ENCODE measurements at regions not wholly inside any gene's neighbourhood (a gene's known extent, or its start where the extent isn't known, plus 50 kb on each side); places are given as distances from the start of the nearest gene placed in this dataset.
"Not testable (repeated sequence)": the region's sequence is repeated elsewhere in the genome, so short reads cannot be mapped to it uniquely, and the experiment has no call there.

GRCh38 chr2:66177128-66177796 lies 257.7 kb upstream of the MEIS1 start:
- in situ Hi-C loops (cut with HindIII; ENCODE audit: low sequenced_read_pairs): not testable (repeated sequence)

GRCh38 chr2:66174491-66174890 lies 260.4 kb upstream of the MEIS1 start:
- in situ Hi-C loops (cut with HindIII; ENCODE audit: low sequenced_read_pairs): no loop called here

- in situ Hi-C loops (cut with HindIII; ENCODE audit: low sequenced_read_pairs): no loop called here
Measured at GRCh38 chr2:66173645-66174044, 261.3 kb upstream of the MEIS1 start.

GRCh38 chr2:66171530-66171929 lies 263.4 kb upstream of the MEIS1 start:
- in situ Hi-C loops (cut with HindIII; ENCODE audit: low sequenced_read_pairs): no loop called here

- in situ Hi-C loops (cut with HindIII; ENCODE audit: low sequenced_read_pairs): no loop called here
Measured at GRCh38 chr2:66170744-66171330, 264.1 kb upstream of the MEIS1 start.

GRCh38 chr2:66169076-66169475 lies 265.8 kb upstream of the MEIS1 start:
- in situ Hi-C loops (cut with HindIII; ENCODE audit: low sequenced_read_pairs): no loop called here

GRCh38 chr2:66164470-66164869 lies 270.5 kb upstream of the MEIS1 start:
- in situ Hi-C loops (cut with HindIII; ENCODE audit: low sequenced_read_pairs): no loop called here

GRCh38 chr2:66156171-66156570 lies 278.8 kb upstream of the MEIS1 start:
- in situ Hi-C loops (cut with HindIII; ENCODE audit: low sequenced_read_pairs): no loop called here

- in situ Hi-C loops (cut with HindIII; ENCODE audit: low sequenced_read_pairs): no loop called here
Measured at GRCh38 chr2:66153941-66154340, 281.0 kb upstream of the MEIS1 start.

- in situ Hi-C loops (cut with HindIII; ENCODE audit: low sequenced_read_pairs): no loop called here
Measured at GRCh38 chr2:66145490-66145889, 289.4 kb upstream of the MEIS1 start.

- in situ Hi-C loops (cut with HindIII; ENCODE audit: low sequenced_read_pairs): not testable (repeated sequence)
Measured at GRCh38 chr2:66144324-66144723, 290.6 kb upstream of the MEIS1 start.

GRCh38 chr2:66137606-66138130 lies 297.3 kb upstream of the MEIS1 start:
- in situ Hi-C loops (cut with HindIII; ENCODE audit: low sequenced_read_pairs): no loop called here

- in situ Hi-C loops (cut with HindIII; ENCODE audit: low sequenced_read_pairs): no loop called here
Measured at GRCh38 chr2:66134138-66134701, 300.7 kb upstream of the MEIS1 start.

- in situ Hi-C loops (cut with HindIII; ENCODE audit: low sequenced_read_pairs): no loop called here
Measured at GRCh38 chr2:66127656-66128055, 307.3 kb upstream of the MEIS1 start.

GRCh38 chr2:66127061-66127460 lies 307.9 kb upstream of the MEIS1 start:
- in situ Hi-C loops (cut with HindIII; ENCODE audit: low sequenced_read_pairs): no loop called here

- in situ Hi-C loops (cut with HindIII; ENCODE audit: low sequenced_read_pairs): no loop called here
Measured at GRCh38 chr2:66125951-66126350, 309.0 kb upstream of the MEIS1 start.

GRCh38 chr2:66122516-66122915 lies 312.4 kb upstream of the MEIS1 start:
- in situ Hi-C loops (cut with HindIII; ENCODE audit: low sequenced_read_pairs): no loop called here

GRCh38 chr2:66121946-66122345 lies 313.0 kb upstream of the MEIS1 start:
- in situ Hi-C loops (cut with HindIII; ENCODE audit: low sequenced_read_pairs): no loop called here

GRCh38 chr2:66113988-66114625 lies 320.8 kb upstream of the MEIS1 start:
- in situ Hi-C loops (cut with HindIII; ENCODE audit: low sequenced_read_pairs): no loop called here

GRCh38 chr2:66111706-66112105 lies 323.2 kb upstream of the MEIS1 start:
- in situ Hi-C loops (cut with HindIII; ENCODE audit: low sequenced_read_pairs): no loop called here

GRCh38 chr2:66110608-66111007 lies 324.3 kb upstream of the MEIS1 start:
- in situ Hi-C loops (cut with HindIII; ENCODE audit: low sequenced_read_pairs): no loop called here

- in situ Hi-C loops (cut with HindIII; ENCODE audit: low sequenced_read_pairs): no loop called here
Measured at GRCh38 chr2:66110086-66110485, 324.8 kb upstream of the MEIS1 start.

Data from DLD1 (cell line).